ENCODE measurements at regions not wholly inside any gene's neighbourhood (a gene's known extent, or its start where the extent isn't known, plus 50 kb on each side); places are given as distances from the start of the nearest gene placed in this dataset.

- Histone ChIP-seq H3K36me3 (ENCODE audit: control insufficient read depth in 2 of 3, insufficient read depth in 3 of 3, low read length in 3 of 3) (no peaks in the 10 kb centered on the region), H3K27me3 (ENCODE audit: control insufficient read depth in 2 of 2, insufficient read depth in 2 of 2, low read length in 2 of 2) (no peaks in the 10 kb centered on the region), H3K27ac (ENCODE audit: low read depth, low read length) (no peak overlapping the region), H3K9me3 (ENCODE audit: control insufficient read depth in 2 of 3, low read length in 3 of 3) (no peaks in the 10 kb centered on the region), H3K4me3 (ENCODE audit: low read length) (no peak overlapping the region), H3K4me1 (ENCODE audit: control insufficient read depth in 2 of 2, insufficient read depth in 2 of 2, low read length in 2 of 2) (no peaks in the 10 kb centered on the region)
- H3K27ac Mint-ChIP-seq, result no peak overlapping the region
- DNase-seq, result no peak
- peaks cover 0 to 13% (median 6%) of the 10 kb centered on the region in 11 donors for H3K9me3 Mint-ChIP-seq
- ATAC-seq, result no peak
- no peaks in the 10 kb centered on the region for H3K4me1 Mint-ChIP-seq
- intact Hi-C loops (cut with micrococcal nuclease), result no loop called here
- peaks cover 0 to 5% (median 0%) of the 10 kb centered on the region in 5 donors for H3K36me3 Mint-ChIP-seq
- ChIA-PET CTCF (no interaction called here), POLR2A (no interaction called here)
- H3K27me3 Mint-ChIP-seq, result peaks cover 7 to 15% (median 12%) of the 10 kb centered on the region in 5 donors
- no peak overlapping the region for H3K4me3 Mint-ChIP-seq
Observed at GRCh38 chr5:83414601-83415000, 56.9 kb upstream of the VCAN start.

GRCh38 chr5:83417884-83418283 lies 53.7 kb upstream of the VCAN start:
- Histone ChIP-seq H3K4me3 (ENCODE audit: low read length) (no peak overlapping the region), H3K27me3 (ENCODE audit: control insufficient read depth in 2 of 2, insufficient read depth in 2 of 2, low read length in 2 of 2) (no peaks in the 10 kb centered on the region), H3K4me1 (ENCODE audit: control insufficient read depth in 2 of 2, insufficient read depth in 2 of 2, low read length in 2 of 2) (no peaks in the 10 kb centered on the region), H3K36me3 (ENCODE audit: control insufficient read depth in 2 of 3, insufficient read depth in 3 of 3, low read length in 3 of 3) (no peaks in the 10 kb centered on the region), H3K27ac (ENCODE audit: low read depth, low read length) (no peak overlapping the region), H3K9me3 (ENCODE audit: control insufficient read depth in 2 of 3, low read length in 3 of 3) (no peaks in the 10 kb centered on the region)
- ChIA-PET POLR2A (no interaction called here), CTCF (no interaction called here)
- peaks cover 0 to 9% (median 6%) of the 10 kb centered on the region in 11 donors for H3K9me3 Mint-ChIP-seq
- DNase-seq (no peak), ATAC-seq (no peak)
- H3K27me3 Mint-ChIP-seq, result peaks cover 2 to 11% (median 5%) of the 10 kb centered on the region in 5 donors
- intact Hi-C loops (cut with micrococcal nuclease), result no loop called here
- no peak overlapping the region for H3K4me3 Mint-ChIP-seq
- H3K4me1 Mint-ChIP-seq, result no peaks in the 10 kb centered on the region
- peaks cover 0 to 5% (median 0%) of the 10 kb centered on the region in 5 donors for H3K36me3 Mint-ChIP-seq
- H3K27ac Mint-ChIP-seq, result no peak overlapping the region

- H3K27ac ChIP-seq (ENCODE audit: low read depth, low read length), result no peak overlapping the region
- Mint-ChIP-seq H3K4me3 (no peak overlapping the region), H3K9me3 (peaks cover 0 to 9% (median 6%) of the 10 kb centered on the region in 11 donors), H3K4me1 (no peaks in the 10 kb centered on the region), H3K36me3 (peaks cover 0 to 5% (median 0%) of the 10 kb centered on the region in 5 donors), H3K27ac (no peak overlapping the region), H3K27me3 (peaks cover 0 to 11% (median 5%) of the 10 kb centered on the region in 5 donors)
- H3K4me1 ChIP-seq (ENCODE audit: control insufficient read depth in 2 of 2, insufficient read depth in 2 of 2, low read length in 2 of 2), result no peaks in the 10 kb centered on the region
- DNase-seq, result no peak
- H3K4me3 ChIP-seq (ENCODE audit: low read length), result no peak overlapping the region
- ChIA-PET CTCF (no interaction called here), POLR2A (no interaction called here)
- no peaks in the 10 kb centered on the region for H3K27me3 ChIP-seq (ENCODE audit: control insufficient read depth in 2 of 2, insufficient read depth in 2 of 2, low read length in 2 of 2)
- no peaks in the 10 kb centered on the region for H3K9me3 ChIP-seq (ENCODE audit: control insufficient read depth in 2 of 3, low read length in 3 of 3)
- intact Hi-C loops (cut with micrococcal nuclease), result no loop called here
- ATAC-seq, result no peak
- no peaks in the 10 kb centered on the region for H3K36me3 ChIP-seq (ENCODE audit: control insufficient read depth in 2 of 3, insufficient read depth in 3 of 3, low read length in 3 of 3)
Observed at GRCh38 chr5:83418356-83419321, 52.9 kb upstream of the VCAN start.
